Fibroblast of pulmonary artery (primary cell): ENCODE measurements at regions not wholly inside any gene's neighbourhood (a gene's known extent, or its start where the extent isn't known, plus 50 kb on each side); places are given as distances from the start of the nearest gene placed in this dataset.
"Not testable (repeated sequence)": the region's sequence is repeated elsewhere in the genome, so short reads cannot be mapped to it uniquely, and the experiment has no call there.

Source experiments
- DNase-seq: peaks from one replicate; pipeline ENCODE4 v3.0.0-alpha.2; 2010; ENCODE audit warnings: low read depth
- H3K4me3 ChIP-seq: replicated peaks from 2 replicates; pipeline ENCODE4 v1.5.1; 2011; ENCODE audit warnings: low read depth, mild to moderate bottlenecking, control low read depth, low read length, moderate library complexity
- CTCF ChIP-seq: IDR thresholded peaks from 2 replicates; pipeline ENCODE4 v1.5.1; 2011; ENCODE audit warnings: mild to moderate bottlenecking, control low read depth, low read length, inconsistent platforms; ENCODE audit errors: missing control alignments

- no peak overlapping the region for H3K4me3 ChIP-seq
- DNase-seq, result no peak
- TF ChIP-seq CTCF, result no peak
Observed at GRCh38 chr3:166606988-166607387, 769.8 kb upstream of the BCHE start.

- no peak for TF ChIP-seq CTCF
- DNase-seq, result no peak
- no peak overlapping the region for H3K4me3 ChIP-seq
Observed at GRCh38 chr3:166593776-166594175, 756.6 kb upstream of the BCHE start.

GRCh38 chr3:166582236-166582635, 745.0 kb upstream of the BCHE start:
- DNase-seq, result no peak
- TF ChIP-seq CTCF, result no peak
- H3K4me3 ChIP-seq, result no peak overlapping the region

GRCh38 chr3:166580561-166580960, 743.3 kb upstream of the BCHE start:
- H3K4me3 ChIP-seq, result no peak overlapping the region
- no peak for TF ChIP-seq CTCF
- no peak for DNase-seq

GRCh38 chr3:166575161-166575560, 737.9 kb upstream of the BCHE start:
- TF ChIP-seq CTCF, result no peak
- DNase-seq, result no peak
- H3K4me3 ChIP-seq, result no peak overlapping the region

GRCh38 chr3:166571686-166572085, 734.5 kb upstream of the BCHE start:
- not testable (repeated sequence) for DNase-seq, H3K4me3 ChIP-seq

- H3K4me3 ChIP-seq, result no peak overlapping the region
- no peak for TF ChIP-seq CTCF
- DNase-seq, result no peak
Observed at GRCh38 chr3:166570102-166570501, 732.9 kb upstream of the BCHE start.

- H3K4me3 ChIP-seq, result no peak overlapping the region
- TF ChIP-seq CTCF, result no peak
- no peak for DNase-seq
Observed at GRCh38 chr3:166569589-166569988, 732.4 kb upstream of the BCHE start.
